Activated T-cell treated with anti-CD3 and anti-CD28 coated beads, Interleukin-2, amount 50 U/mL, for 4 hours (primary cell): ENCODE measurements at regions not wholly inside any gene's neighbourhood (a gene's known extent, or its start where the extent isn't known, plus 50 kb on each side); places are given as distances from the start of the nearest gene placed in this dataset.
"Not testable (repeated sequence)": the region's sequence is repeated elsewhere in the genome, so short reads cannot be mapped to it uniquely, and the experiment has no call there.

Experiments used
- ATAC-seq, 2 donors: fragments of 200-7000 bp; cut with Tn5 transposase; one replicate each; pipeline ENCODE4 v1.10.0; 2021
- DNase-seq: peaks from one replicate; pipeline ENCODE4 v3.0.0-alpha.2; 2020
- H3K27me3 Mint-ChIP-seq: one replicate; pipeline ENCODE4 v1.8.0; 2021; ENCODE audit warnings: low read depth, mixed read lengths
- H3K36me3 Mint-ChIP-seq: one replicate; pipeline ENCODE4 v1.8.0; 2022; ENCODE audit warnings: mixed read lengths; ENCODE audit not compliant: insufficient read depth
- H3K4me1 Mint-ChIP-seq: one replicate; pipeline ENCODE4 v1.8.0; 2021; ENCODE audit warnings: low read depth, mixed read lengths
- H3K4me3 Mint-ChIP-seq: one replicate; pipeline ENCODE4 v1.8.0; 2021; ENCODE audit warnings: mild to moderate bottlenecking, moderate library complexity, mixed read lengths
- H3K9me3 Mint-ChIP-seq: one replicate; pipeline ENCODE4 v1.8.0; 2021; ENCODE audit warnings: mixed read lengths

DNA sequence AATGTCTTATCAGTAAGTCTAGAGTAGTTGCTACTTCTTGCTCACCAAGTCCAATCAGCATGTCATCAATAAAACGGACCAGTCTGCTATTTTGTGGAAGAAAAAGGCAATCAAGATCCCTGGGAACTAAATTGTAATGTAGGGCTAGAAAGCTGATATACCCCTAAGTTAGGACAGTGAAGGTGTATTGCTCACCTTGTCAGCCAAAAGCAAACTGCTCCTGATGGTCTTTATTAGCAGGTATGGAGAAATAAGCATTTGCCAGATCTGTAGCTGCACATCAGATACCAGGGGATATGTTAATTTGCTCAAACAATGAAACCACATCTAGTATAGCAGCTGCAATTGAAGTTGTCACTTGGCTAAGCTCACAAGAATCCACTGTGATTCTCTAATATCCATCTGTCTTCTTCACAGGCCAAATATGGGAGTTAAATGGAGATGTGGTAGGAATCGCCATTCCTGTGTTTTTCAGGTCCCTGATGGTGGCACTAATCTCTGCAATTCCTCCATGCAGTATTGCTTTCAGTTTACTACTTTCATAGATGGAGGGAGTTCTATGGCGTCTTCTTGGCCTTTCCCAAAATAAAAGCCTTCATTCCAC lies 75.0 kb downstream of the TMEM237 start:
- Mint-ChIP-seq H3K36me3 (no peaks in the 10 kb centered on the region), H3K4me3 (no peak overlapping the region), H3K9me3 (no peaks in the 10 kb centered on the region), H3K4me1 (peaks cover 3% of the 10 kb centered on the region), H3K27me3 (no peaks in the 10 kb centered on the region)
- no peak for ATAC-seq
- DNase-seq: no peak

DNA sequence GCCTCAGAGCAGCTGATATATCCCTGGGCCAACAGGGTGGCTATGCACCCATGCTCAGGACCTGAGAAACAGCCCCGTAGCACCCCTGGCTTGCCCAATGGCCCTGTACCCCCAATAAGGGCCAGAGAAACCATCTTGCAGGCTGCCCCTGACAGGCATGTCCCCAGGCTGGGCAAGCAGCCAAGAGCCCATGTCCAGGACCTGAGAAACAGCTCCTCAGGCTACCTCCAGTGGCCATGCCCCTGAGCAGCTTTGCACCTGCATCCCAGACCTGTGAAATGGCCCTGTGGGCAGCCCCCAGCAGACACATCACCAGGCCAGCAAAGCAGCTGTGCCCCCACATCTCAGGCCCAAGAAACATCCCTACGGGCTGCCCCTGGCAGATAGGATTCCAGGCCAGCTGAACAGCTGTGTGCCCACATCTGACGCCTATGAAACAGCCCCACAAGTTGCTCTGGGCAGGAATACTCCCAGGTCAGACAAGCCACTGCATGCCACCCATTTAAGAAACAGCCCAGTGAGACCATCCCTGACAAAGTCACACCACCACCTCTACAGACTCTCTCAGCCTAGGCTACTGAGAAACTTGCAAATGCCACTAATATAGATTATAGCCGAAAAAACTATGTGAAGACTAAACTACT lies 84.1 kb downstream of the TMEM237 start:
- no peak overlapping the region for H3K4me3 Mint-ChIP-seq
- H3K36me3 Mint-ChIP-seq: no peaks in the 10 kb centered on the region
- H3K9me3 Mint-ChIP-seq: no peaks in the 10 kb centered on the region
- no peaks in the 10 kb centered on the region for H3K27me3 Mint-ChIP-seq
- H3K4me1 Mint-ChIP-seq: no peaks in the 10 kb centered on the region
- DNase-seq: no peak
- no peak for ATAC-seq

DNA sequence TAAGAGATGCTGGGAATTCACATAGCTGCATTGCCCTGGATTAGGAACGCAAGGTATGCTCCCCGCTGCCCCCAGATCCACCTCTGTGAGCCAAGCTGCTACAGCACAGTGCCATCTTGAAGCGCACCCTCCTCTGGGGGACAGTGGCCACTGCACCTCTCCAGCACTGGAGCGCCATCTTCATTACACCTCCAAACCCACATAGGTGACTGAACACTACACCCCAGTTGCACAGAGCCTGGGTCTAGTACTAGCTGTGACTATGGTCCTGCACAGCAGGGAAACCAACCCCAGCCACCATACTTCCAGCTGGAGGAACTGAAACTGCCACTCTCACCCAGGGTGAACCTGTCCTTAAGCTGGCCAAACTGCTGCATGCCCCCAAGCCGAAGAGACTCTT lies 84.6 kb downstream of the TMEM237 start:
- DNase-seq (no peak), ATAC-seq (no peak)
- Mint-ChIP-seq H3K27me3 (no peaks in the 10 kb centered on the region), H3K4me3 (no peak overlapping the region), H3K4me1 (no peaks in the 10 kb centered on the region), H3K36me3 (no peaks in the 10 kb centered on the region), H3K9me3 (no peaks in the 10 kb centered on the region)

DNA sequence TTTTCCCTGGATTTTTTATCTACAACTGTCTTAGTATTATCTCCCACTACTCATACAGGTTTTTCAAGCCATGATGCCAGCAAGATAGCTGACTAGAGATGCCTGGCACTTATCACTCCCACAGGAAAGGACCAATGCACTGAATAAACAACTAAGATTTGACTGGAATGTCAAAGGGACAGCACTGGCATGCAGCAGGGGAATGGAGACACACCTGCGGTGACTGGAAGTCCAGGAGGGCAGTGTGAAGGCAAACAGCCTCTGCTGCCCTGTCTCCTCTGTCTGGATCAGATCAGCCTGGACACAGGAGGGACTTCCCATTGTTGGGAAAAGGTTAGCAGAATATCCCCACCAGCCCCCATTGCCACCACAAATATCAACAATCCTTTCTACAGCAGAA lies 85.1 kb downstream of the TMEM237 start:
- Mint-ChIP-seq H3K4me3 (no peak overlapping the region), H3K4me1 (no peaks in the 10 kb centered on the region), H3K36me3 (no peaks in the 10 kb centered on the region), H3K9me3 (no peaks in the 10 kb centered on the region), H3K27me3 (no peaks in the 10 kb centered on the region)
- DNase-seq (no peak), ATAC-seq (no peak)

DNA sequence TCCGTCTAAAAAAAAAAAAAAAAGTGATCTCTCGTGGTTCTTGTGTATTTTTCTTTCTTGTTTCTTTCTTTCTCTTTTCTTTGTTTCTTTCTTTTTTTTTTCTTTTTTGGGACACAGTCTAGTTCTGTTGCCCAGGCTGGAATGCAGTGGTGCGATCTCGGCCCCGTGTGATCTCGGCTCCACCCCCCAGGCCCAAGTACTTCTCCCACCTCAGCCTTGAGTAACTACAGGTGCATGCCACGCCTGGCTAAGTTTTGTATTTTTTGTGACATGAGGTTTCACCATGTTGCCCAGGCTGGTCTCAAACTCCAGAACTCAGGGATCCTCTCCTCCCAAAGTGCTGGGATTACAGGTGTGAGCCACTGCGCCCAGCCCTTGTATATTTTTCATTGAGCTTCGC lies 91.4 kb downstream of the TMEM237 start:
- no peaks in the 10 kb centered on the region for H3K27me3 Mint-ChIP-seq
- ATAC-seq (no peak), DNase-seq (no peak)
- no peaks in the 10 kb centered on the region for H3K36me3 Mint-ChIP-seq
- H3K9me3 Mint-ChIP-seq: no peaks in the 10 kb centered on the region
- H3K4me1 Mint-ChIP-seq: no peaks in the 10 kb centered on the region
- H3K4me3 Mint-ChIP-seq: no peak overlapping the region

DNA sequence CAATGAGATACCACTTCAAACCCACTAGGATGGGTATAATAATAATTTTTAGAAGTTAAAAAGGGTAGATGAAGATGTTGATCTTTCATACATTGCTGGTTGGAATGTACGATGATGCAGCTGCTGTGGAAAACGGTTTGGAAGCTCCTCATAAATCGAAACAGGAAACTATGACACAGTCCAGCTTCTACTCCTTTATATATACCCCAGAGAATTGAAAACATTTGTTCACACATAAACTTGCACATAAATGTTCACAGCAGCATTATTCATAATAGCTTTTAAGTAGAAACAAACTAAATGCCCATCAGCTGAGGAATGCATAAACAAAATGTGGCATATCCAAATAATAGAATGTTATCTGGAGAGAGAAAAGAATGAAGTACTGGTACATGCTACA lies 95.0 kb downstream of the STRADB start:
- peaks cover 4% of the 10 kb centered on the region for H3K9me3 Mint-ChIP-seq
- H3K4me1 Mint-ChIP-seq: no peaks in the 10 kb centered on the region
- DNase-seq (no peak), ATAC-seq (no peak)
- H3K27me3 Mint-ChIP-seq: no peaks in the 10 kb centered on the region
- H3K36me3 Mint-ChIP-seq: no peaks in the 10 kb centered on the region
- H3K4me3 Mint-ChIP-seq: no peak overlapping the region

GRCh38 chr2:201542291-201542690 lies 90.8 kb downstream of the STRADB start:
- Mint-ChIP-seq H3K4me1 (no peaks in the 10 kb centered on the region), H3K4me3 (no peak overlapping the region), H3K27me3 (no peaks in the 10 kb centered on the region), H3K36me3 (no peaks in the 10 kb centered on the region), H3K9me3 (peaks cover 4% of the 10 kb centered on the region)
- ATAC-seq (no peak), DNase-seq (no peak)

DNA sequence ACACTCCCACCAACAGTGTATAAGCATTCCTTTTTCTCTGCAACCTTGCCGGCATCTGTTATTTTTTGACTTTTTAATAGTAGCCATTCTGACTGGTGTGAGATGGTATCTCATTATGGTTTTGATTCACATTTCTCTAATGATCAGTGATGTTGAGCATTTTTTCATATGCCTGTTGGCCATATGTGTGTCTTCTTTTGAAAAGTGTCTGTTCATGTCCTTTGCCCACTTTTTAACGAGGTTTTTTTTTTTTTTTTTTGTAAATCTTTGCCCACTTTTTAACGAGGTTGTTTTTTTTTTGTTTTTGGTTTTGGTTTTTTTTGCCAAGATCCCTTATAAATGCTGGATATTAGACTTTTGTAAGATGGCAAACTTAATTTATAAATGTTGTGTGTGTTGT lies 87.7 kb downstream of the STRADB start:
- not testable (repeated sequence) for DNase-seq, H3K4me1 Mint-ChIP-seq, H3K36me3 Mint-ChIP-seq, H3K9me3 Mint-ChIP-seq, H3K27me3 Mint-ChIP-seq, ATAC-seq, H3K4me3 Mint-ChIP-seq

DNA sequence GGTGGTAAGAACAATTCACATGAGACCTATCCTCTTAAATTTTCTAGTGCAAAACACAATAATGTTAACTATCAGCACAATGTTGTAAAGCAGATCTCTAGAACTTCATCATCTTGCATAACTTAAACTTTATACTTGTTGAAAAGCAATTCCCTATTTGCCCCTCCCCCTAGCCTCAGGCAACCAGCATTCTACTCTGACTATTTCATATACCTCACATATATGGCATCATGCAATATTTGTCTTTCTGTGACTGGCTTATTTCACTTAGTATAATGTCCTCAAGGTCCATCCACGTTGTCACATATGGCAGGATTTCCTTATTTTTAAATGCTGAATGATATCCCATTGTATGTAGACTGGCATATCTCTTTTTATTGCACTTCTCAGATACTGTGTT lies 86.5 kb downstream of the STRADB start:
- H3K27me3 Mint-ChIP-seq: no peaks in the 10 kb centered on the region
- DNase-seq: no peak
- H3K9me3 Mint-ChIP-seq: peaks cover 7% of the 10 kb centered on the region
- H3K36me3 Mint-ChIP-seq: no peaks in the 10 kb centered on the region
- no peak for ATAC-seq
- no peak overlapping the region for H3K4me3 Mint-ChIP-seq
- H3K4me1 Mint-ChIP-seq: no peaks in the 10 kb centered on the region

DNA sequence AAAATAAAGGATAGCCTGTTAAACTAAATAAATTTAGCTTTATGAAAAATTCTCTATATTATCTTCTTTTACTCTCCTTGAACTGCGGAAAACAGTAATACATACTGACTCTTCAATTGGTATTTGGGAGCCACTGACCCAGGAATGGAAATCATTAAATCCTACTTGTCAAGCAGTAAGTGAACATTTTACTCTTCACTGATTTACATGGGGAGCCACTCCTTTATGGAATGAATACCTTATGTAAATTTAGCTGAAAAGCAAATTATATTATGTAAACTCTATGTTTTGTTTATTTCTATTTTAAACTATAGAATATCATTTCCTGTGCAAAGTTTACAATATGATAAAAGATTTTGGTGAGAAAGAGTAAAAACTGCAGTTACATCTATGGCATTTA lies 85.2 kb downstream of the STRADB start:
- Mint-ChIP-seq H3K9me3 (peaks cover 11% of the 10 kb centered on the region), H3K27me3 (no peaks in the 10 kb centered on the region), H3K4me3 (no peak overlapping the region), H3K4me1 (peaks cover 2% of the 10 kb centered on the region), H3K36me3 (no peaks in the 10 kb centered on the region)
- no peak for ATAC-seq
- DNase-seq: no peak

- DNase-seq (no peak), ATAC-seq (no peak)
- peaks cover 2% of the 10 kb centered on the region for H3K4me1 Mint-ChIP-seq
- H3K27me3 Mint-ChIP-seq: no peaks in the 10 kb centered on the region
- H3K9me3 Mint-ChIP-seq: peaks cover 11% of the 10 kb centered on the region
- H3K4me3 Mint-ChIP-seq: no peak overlapping the region
- H3K36me3 Mint-ChIP-seq: no peaks in the 10 kb centered on the region
These were observed 84.5 kb downstream of the STRADB start for GRCh38 chr2:201536046-201536445.

DNA sequence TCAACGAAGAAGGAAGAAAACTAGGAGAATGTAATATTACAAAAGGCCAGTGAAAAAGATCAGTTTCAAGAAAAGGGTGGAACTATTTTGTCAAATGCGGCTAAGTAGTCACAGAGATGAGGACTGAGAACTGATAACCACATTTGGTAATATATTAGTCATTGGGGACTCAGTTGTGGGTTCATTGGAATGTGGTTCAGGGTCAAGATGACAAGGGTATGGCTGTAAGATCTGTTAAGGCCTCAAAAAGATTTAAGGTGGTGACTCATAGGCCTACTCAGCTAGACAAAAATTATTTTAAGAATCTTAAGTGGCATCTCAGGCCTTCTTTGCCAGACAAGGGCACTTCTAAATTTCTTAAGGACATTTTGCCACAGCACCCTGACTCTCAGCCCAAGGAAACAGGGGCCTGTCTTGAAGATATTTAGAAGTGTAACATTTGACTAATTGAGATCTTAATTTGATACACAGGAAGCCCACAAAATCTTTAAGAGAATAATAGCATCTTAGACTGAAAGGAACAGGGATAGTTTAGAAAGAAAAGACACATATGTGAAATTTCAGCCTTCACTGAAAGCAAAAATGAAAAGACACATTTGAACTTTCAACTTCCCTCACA lies 81.3 kb downstream of the STRADB start:
- Mint-ChIP-seq H3K4me3 (no peak overlapping the region), H3K4me1 (peaks cover 2% of the 10 kb centered on the region), H3K9me3 (peaks cover 34% of the 10 kb centered on the region), H3K36me3 (no peaks in the 10 kb centered on the region), H3K27me3 (no peaks in the 10 kb centered on the region)
- peak; percentile 96 to 99 for ATAC-seq
- no peak for DNase-seq
